HG03520 (cell line): ENCODE measurements at regions not wholly inside any gene's neighbourhood (a gene's known extent, or its start where the extent isn't known, plus 50 kb on each side); places are given as distances from the start of the nearest gene placed in this dataset.

ENCODE experiments used
- ATAC-seq: cut with Tn5 transposase; IDR thresholded peaks from one replicate; pipeline ENCODE4 v1.9.1; 2021; ENCODE audit warnings: mild to moderate bottlenecking, moderate library complexity; ENCODE audit not compliant: unreplicated experiment

DNA sequence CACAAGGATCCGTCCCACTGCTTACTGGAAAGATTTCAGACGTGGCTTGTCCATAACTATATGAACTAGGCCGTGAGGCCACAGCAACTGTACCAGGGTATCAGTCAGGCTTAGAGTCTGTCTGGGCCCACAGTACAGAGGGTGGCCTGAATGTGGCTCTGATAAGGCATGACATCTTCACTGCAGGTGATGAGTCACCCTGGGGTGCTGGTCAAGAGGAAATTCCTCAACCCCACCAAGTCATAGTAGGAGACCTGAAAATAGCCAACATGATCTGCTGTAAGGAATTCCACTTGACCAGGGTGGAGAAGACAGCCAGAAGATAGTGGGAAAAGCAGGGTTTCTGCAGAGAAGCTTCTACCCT is 107.7 kb downstream of the INHBB start:
- no peak for ATAC-seq

- ATAC-seq = no peak
These were observed 108.9 kb downstream of the INHBB start for GRCh38 chr2:120454654-120455385.

DNA sequence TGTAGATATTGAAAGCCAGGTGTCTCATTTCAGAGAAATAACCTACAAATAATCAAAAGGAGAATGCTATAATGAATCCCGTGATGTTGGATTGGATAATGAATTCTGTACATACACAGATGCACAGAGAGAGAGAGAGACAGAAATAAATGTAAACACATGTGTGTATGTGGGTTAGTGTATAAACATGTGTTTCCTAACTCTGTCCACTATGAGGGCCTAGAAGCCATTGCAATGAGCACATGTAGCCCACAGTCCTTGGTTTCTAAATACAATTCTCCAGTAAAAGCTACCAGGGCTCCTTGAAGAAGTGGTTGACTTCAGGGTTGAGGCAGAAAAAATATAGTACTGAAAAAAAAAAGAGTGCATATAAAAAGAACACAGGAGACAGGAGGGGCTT is 109.5 kb downstream of the INHBB start:
- no peak for ATAC-seq

DNA sequence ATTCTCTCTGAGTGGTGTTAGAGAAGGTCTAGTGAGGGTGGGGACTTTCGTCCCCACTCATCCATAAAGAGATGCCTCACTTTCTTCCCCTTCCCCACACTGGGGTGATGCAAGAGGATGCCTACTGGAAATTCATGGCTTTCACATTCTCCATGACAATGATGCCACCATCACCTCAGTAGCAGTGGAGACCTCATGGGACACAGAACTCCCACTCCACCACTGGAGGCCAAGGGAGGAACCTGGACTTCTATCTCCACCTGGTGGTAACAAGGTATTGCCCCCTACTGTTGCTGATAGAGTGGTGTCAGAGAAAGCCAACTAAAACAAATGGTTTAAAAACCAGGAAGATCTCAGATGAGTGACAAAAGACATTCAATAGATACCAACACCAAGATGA is 110.9 kb downstream of the INHBB start:
- ATAC-seq = no peak

GRCh38 chr2:120460511-120460910 is 114.6 kb downstream of the INHBB start:
- no peak for ATAC-seq

- no peak for ATAC-seq
These were observed 115.2 kb downstream of the INHBB start for GRCh38 chr2:120461092-120461491.

- ATAC-seq = no peak
These were observed 115.9 kb downstream of the INHBB start for GRCh38 chr2:120461546-120462537.

DNA sequence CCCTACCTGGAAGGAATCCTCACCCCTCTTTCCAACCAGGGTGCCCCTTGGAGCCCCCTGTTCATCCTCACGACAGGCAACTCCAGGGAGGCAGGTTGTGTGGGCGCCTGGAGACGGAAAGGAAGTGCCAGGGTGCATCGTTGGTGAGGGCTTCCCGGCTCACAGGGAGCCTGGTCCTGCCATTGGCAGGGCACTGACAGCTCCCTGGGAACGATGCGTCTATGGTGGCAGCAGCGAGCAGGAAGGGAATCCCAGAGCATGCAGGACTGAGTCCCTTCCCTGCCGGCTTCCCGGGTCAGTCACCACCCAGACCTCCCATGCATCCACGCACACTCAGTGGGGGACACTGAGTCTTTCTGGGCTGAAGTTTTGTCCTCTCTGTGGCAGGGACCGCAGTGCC is 117.6 kb downstream of the INHBB start:
- no peak for ATAC-seq

GRCh38 chr2:120463996-120464395 is 118.1 kb downstream of the INHBB start:
- ATAC-seq = no peak

DNA sequence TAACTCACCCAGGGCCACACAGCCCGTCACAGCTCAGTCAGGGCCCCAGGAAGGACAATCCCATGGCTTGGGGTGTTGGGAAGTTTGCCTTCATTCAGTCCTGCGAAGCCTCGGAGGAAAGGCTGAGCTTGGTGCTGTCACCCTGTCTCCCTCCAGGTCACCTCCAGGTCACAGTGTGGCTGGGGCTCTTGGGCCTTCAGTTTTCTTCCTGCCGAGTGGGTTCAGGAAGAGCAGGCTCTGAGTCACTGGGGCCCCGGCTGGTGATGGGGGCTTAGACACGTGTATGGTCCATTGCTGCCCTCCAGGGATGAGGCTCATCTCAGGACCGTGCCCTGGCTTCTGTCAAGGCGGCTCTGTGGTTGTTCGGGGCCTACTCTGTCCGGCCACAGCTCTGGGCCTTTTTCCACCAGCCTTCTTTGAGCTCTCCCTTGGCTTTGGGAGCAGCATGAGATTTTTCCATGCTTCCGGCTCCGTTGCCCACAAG is 118.6 kb downstream of the INHBB start:
- ATAC-seq = no peak

DNA sequence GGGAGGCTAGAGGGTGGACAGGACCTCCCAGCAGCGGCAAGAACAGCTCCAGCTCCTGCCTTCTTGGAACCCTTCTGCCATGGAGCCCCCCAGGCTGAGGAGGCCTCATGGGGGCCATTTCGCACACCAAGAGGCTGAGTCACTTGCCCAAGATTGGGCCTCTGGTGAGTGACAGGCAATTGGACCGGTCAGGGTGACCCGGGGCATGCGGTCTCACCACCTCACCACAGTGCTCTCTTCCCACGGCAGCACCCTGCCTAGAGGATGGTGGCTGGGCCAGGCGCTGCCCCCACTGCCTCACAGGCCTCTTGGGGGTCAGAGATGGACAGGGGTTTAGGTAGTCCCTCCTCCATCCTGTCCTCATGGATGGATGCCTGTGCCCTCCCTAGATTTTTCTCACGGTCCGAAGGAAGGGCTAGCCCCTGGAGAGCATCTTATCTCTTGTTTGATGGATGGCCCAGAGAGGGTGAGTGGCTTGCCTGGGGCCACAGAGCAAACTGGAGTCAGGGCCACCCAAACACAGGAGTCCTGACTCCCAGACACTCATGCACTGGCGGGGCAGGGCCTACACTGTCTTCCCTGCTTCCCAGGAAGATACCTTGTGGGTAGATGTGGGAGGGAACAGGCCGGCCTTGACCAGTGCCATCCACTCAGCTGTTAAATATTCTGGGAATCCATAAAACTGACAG is 119.2 kb downstream of the INHBB start:
- no peak for ATAC-seq

DNA sequence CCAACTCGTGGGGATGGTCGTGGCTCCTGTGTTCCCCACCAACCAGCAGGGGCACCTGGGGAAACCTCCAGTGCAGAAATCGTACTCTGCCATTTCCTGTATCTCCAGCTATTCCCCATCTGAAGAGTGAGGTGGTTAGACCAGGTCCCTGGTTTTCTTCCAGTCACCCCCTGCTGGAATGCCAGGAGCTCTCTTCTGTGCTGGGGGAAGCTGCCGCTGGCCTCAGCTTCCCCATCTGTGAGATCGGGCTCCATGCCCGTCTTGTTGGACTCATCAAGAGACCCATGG is 119.7 kb downstream of the INHBB start:
- no peak for ATAC-seq

- ATAC-seq = no peak
These were observed 120.2 kb downstream of the INHBB start for GRCh38 chr2:120465989-120466703.

- ATAC-seq = no peak
These were observed 120.7 kb downstream of the INHBB start for GRCh38 chr2:120466704-120467054.

- no peak for ATAC-seq
These were observed 122.2 kb downstream of the INHBB start for GRCh38 chr2:120468136-120468535.

DNA sequence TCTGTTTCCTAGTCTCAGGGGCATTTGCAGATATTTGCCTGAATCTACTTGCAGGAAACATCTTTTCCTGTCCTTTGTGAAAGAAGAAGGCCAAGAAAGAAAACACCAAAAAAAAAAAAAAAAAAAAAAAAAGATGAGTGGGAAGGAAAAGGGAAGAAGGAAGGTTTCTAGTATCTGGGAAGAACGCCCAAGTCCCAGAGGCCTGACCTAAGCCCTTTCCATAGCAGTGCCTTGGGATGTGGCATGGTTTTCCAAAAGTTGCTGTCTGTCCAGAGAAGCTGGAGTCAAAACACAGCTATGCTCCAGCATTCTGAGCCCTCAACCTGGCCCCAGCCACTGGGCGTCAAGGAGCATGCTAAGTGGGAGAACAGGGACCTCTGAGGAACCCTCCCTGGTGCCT is 123.5 kb downstream of the INHBB start:
- no peak for ATAC-seq

DNA sequence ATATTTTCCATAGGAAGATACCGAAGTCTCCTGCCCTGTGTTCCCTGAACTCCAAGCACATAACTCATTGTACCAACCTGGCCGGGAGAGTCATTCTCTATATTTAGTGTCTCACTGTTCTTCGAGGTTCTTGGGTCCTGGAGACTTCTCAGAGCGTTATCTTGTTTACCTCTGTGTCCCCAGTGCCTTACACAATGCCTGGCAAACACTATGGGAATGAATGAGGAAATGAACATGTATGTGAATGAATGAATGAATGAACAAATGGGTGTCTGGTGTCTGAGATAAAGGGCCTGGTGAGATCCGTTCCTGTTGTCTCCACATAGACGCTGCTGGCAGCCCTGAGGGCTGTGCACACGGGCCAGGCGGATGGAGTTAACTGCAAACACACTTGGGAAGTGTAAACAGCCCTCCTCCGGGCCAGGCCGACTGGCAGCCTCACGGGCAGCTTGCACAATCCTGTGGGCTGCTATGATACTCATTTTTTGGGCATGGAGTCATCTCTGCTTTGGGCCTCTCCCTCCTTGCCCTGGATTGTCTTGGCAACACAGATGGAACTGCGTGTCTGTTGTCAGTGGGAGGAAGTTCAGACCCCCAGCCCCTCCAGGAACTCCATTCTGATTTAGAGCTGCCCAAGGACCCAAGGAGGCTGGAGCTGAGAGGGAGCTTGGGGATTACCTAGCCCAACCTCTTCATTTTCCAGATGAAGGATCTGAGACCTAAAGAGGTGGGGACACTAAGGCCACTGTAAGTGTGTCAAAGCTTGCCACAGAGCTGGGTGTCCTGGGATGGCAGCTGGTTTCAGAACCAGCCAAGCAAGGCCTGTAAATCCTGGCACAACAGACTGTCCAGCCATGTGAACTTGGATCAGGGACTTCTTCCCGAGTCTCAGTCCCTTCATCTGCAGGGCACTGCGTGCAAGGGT is 124.4 kb downstream of the INHBB start:
- no peak for ATAC-seq

DNA sequence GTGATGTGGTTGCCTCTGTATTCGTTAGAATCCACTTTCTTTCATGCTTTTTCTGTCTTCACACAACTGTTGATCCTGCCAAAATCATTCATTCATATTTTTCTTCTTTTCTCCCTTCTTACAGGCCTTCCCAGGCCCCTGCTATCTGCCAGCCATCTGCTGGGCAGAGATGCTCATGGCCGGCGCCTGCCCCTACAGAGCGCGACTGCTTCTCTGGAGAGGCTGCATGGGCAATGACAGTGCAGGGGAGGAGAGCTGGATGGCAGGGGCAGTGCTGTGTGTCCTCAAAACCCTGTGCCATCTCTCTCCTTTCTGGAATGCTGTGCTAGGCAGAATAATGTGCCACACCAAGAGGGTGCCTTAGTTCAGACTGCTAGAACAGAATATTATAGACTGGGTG is 125.2 kb downstream of the INHBB start:
- ATAC-seq = no peak

DNA sequence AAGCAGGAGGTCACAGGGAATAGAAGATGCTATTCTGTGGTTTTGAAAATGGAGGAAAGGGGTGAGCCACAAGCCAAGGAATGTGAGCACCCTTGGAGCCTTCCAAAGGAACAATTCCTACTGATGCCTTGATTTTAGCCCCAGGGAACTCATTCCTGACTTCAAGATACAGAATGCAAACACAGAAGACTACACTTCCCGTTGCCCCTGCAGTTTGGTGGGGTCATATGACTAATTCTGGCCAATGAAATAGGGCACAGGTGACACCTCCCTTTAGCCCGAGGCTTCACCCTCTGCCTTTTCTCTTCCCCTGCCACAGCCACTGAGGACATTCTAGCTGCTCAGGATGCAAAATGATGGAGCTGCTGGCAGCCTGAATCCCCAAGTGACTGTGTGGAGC is 126.1 kb downstream of the INHBB start:
- ATAC-seq = no peak

GRCh38 chr2:120472891-120473309 is 127.0 kb downstream of the INHBB start:
- no peak for ATAC-seq
